NCI-H774 (cell line): ENCODE measurements at regions not wholly inside any gene's neighbourhood (a gene's known extent, or its start where the extent isn't known, plus 50 kb on each side); places are given as distances from the start of the nearest gene placed in this dataset.

Source experiments
- DNase-seq: peaks from one replicate; lab custom pipeline; 2025; lab: John Stamatoyannopoulos, UW

DNA sequence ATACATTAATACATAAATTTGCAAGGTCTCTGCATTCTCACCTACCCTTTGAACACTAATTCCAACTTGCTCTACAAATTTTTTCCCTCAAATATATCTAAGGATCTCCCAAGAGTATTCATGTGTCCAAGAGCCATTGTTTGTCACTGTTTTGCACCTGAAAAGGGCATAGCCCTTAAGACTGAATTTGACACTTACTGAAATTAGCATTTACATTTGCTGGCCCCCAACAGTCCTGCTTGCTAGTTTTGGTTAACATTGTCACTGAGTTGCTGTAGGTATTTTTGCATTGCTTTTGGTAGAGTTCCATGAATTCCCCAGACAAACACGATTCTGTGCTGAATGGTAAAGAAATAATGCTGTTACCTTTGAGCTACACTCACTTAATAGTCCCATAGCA lies 57.3 kb downstream of the KCNA4 start:
- DNase-seq: no peak

DNA sequence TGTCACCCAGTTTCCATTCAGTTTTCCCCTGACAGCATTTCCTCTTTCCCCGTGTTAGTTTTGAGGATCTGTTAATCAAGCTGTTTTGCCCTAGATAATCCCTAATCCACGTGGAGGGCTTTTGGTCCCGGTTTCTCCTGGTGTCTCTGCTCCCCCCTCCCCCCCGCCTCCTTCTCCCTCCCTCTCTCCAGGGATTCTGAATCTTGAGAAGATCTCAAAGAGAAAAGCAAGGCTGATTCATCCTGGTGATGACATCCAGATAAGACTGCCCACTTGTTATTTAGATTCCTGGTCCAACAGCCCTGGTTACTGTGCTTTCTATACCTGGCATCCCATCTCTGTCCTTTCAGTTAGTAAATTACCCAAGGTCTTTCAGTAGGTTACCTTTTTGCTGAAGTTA lies 59.4 kb downstream of the KCNA4 start:
- DNase-seq: no peak

DNA sequence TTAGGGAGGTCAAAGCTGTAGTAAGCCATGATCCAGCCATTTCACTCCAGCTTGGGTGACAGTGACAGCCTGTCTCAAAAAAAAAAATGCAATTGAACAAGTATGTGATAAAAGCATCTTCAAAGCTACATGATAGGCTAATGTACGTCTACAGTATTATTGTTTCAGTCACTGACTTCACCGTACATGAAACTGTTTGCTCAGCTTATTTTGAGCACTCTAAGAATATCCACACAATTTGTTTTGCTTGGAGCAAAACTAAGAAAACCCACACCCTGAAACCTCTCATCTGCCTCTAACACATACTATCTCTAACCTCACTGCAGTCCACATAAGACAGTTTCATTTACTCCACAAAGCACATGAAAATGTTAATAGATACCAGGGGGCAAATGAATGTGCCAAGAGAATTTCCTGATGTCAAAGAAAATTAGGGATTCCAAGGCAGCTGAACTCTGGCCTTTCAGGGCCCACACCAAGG lies 60.7 kb downstream of the KCNA4 start:
- no peak for DNase-seq

DNA sequence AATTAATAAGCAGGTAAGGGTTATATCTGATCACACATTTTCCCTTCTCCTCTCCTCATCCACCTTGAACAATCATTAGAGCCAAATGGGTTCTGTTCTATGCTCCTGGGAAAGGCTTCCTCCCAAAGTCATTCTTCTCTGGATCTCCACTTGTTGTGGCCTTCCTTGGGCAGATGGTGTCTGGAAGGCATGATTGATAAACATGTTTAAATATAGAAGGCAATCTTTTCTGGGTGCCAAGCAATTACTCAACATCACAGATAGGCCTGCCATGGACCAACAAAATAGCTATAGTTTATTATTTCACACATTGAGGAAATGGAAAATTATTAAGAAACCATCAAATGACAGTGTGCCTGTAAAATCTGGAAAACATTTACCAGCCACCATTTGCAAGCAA lies 73.5 kb downstream of the KCNA4 start:
- no peak for DNase-seq

DNA sequence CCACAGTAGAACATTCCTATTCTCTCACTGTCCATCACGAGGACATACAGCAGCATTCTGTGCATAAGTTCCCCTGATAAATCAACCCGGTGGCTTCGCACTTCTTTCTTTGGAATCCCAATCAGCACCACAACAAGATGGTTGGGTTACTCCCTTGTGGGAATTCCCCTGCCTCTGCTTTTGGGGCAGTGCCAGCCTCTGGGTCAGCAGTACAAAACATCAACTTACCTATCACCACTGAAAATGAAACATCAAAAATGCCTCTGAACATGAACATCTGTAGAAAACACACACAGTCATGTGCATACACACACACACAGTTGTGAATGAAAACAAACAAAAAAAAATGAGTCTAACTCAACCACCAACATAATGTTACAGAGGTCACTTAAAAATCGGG lies 79.3 kb downstream of the KCNA4 start:
- DNase-seq: no peak

DNA sequence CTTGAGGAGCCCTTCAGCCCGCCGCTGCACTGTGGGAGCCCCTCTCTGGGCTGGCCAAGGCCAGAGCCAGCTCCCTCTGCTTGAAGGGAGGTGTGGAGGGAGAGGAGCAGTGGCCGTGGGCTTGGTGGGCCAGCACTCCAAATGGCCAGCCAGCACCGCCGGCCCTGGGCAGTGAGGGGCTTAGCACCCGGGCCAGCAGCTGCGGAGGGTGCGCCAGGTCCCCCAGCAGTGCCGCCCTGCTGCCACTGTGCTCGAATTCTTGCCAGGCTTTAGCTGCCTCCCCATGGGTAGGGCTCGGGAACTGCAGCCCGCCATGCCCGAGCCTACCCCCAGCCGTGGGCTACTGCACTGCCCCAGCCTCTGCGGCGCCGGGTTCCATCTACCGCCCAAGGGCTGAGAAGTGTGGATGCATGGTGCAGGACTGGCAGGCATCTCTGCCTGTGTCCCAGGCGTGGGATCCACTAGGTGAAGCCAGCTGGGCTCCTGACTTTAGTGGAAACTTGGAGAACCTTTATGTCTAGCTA lies 82.7 kb downstream of the KCNA4 start:
- DNase-seq: no peak

DNA sequence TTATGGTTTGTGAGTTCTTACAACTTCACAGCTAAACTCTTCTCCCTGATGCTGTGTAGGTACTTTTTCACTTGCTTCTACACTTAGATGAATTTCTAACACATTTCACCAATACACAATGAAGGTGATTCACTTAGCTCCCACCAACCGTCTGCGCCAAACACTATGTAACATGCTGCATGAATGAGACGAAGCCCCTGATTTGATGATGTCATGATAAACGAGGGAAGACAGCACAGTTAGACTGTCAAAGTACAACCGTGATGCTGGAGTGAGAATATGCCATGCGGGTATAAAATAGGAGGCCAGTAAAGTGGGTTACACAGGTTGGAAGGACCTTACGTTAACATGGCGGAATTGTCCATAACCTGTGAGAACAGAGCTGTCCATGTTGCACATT lies 100.8 kb downstream of the KCNA4 start:
- no peak for DNase-seq

DNA sequence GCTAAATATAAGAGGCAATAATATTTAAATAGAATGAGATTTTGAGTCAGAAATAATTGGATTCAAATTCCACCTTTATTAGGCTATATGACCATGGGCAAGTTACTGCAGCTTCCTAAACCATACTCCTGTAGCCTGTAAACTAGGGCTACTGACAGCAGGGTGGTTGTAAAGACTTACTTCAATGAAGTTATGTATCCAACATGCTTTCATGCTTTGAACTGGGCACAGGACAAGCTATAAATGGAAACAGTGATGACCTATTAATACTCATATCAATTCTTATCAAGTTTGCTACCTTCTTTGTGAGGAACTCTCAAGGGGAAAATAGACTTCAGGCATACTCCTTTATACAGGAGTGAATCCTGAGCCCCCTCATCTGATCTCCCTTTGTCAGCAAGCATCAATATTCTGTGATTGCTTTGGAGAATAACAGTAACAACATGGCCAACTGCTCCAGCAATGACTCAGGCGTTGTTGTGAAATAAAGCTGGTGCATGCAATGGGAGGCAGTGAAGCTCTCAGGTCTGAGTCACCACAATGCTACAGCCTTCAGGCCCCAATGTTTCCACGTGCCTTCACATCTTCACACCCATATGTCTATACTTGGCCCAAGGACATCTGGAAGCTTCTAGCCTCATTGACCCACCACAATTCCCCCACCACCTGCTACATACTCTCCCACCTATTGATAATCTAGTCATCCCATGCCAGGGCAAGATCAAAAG lies 102.5 kb downstream of the KCNA4 start:
- DNase-seq: no peak

DNA sequence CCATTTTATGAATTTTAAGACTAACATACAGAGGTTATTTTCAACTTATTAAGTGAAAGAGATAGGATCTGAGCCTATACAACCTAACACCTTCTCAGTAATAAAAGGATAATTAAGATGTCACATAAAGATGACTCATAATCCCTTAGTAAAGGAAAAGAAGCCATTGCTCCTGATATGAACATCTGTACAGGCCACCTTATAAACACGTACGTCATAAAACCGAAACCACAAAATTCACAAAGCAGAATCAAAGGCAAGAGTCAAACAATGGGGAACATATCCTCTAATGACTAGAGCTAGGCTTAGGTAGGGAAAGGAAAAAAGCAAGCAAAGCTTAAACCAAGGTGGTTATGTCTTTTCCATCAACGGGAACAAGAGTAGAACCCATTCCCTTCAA lies 103.5 kb downstream of the KCNA4 start:
- DNase-seq: no peak

DNA sequence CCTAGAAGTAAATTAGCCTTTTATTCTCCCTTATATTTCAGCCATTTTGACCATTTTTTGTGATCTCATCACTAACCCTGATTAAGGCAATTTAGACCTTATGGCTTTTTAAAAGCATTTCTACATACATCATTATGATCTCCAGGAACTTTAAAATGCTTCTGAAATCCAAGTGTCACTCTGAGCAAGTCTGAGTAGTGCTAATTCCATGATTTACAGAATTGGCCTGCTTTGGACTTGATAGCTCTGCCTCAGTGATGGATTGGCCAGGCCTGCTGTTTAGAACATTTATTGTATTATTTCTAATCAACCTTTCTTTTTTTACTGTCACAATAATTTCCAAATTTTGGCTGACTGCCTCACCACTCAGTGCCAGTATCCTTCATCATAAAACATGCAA lies 116.4 kb downstream of the KCNA4 start:
- DNase-seq: no peak

DNA sequence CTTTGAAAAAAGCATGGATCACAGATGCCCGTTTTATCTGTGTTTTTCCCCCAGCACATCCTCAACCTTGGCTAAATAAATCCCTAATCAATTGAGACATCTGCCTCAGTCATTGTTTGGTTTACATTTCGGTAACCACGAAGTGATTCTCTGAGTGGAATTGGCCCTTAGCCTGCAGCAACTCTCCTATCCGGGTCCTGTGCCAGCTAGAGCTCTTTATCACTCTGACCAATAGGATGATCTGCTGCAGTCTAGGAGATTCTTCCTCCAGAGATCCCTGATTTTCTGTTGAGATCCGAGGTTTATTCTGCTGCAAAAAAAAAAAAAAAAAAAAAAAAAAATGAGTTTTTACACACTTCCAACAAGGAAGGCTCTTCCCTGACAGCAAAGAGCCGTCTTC lies 137.3 kb downstream of the KCNA4 start:
- no peak for DNase-seq

DNA sequence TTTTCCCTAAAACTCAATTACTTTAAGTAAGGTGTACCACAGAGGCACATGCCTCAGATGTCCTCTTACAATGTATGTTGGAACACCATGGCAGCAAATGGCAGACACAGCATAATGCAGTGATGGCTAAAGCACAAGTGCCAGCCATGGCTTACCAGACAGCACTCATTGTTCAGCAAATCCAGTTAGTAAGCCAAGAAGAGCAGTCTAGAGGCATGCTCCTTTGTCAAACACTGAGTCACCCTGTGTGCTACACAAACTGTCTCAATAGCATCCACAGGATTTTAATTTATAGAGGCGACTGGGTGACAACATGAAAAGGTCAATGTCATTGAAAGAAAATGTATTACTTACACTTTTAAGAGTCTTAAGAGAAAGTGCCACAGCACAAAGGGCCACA lies 140.6 kb downstream of the KCNA4 start:
- no peak for DNase-seq

DNA sequence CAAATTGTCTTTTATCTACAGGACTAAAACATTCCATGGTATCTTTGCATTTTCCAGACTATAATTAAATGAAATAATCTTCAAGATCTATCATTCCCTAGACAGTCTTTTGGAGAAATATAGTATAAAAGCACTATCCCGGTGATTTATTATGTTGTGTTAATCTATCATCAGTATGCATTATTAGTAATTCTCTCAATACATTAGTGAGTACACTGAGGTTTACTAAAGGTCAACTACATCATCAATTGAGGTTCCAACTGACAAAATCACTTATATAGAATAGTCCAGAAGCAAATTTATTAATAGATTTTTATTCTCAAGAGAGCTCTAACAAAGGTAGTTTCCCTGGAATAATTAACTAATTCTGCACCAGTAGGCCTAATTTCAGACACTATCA lies 169.6 kb downstream of the KCNA4 start:
- DNase-seq: no peak

DNA sequence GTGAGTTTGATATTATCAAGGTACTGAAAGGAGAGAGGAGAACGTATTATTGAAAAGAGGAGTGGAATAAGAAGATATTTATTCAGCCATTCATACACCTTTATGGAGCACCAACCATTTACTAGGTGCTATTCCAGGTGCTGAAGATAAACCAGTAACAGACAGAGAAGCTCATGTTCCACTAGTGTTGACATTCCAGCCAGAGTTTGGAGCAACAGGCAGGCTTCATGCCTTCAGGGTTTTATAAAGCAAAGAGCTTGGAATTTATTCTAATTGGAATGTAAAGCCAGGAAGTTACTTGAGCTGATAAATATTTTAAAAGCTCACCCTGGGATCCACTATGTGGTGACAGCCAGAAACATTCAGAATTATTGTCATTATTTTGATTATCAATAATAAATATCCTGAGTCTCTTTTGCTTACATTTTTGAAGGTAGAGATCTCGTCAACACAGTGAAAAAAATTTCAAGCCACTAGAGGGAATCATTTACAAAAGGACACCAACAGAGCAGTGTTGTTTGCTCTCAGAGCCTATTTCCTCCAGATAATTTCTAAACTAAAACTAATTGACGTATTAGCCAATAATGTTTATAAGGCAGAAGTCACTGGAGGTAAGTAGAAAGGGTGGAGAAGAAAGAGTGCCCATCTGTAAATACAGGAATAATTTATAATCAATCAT lies 172.0 kb downstream of the KCNA4 start:
- DNase-seq: no peak

DNA sequence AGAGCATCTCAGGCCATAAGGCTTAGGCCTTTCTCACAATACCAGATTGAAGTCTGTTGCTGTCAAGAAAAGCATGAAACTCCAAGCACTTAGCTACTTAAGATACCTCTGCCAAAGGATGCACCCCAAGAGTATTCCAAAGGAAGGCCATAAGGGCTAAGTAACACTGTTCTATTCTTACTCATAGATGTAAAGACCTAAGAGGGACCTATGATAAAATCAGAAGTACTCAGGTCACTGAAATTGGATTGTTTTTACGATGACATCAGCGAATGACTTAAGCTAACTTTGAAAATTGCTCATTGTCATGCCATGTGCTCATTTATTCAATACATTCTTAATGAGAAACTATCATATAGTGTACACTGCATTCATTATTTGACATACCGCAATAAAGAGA lies 172.8 kb downstream of the KCNA4 start:
- DNase-seq: no peak

DNA sequence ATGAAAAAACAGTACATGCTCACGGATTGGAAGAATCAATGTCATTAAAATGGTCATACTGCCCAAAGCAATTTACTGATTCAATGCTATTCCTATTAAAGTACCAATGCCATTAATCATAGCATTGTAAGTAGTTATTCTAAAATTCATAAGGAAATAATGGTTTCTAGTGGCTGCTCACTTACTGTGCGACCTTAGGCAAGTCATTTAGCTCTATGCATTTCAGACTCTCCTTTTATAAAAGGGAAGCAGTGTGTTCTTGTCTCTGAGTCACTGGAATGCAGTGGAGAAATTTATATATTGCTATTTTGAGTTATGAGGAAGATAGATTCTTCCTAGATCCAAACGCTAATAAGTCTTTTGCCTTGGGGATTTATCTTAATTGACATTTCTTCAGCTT lies 174.8 kb downstream of the KCNA4 start:
- DNase-seq: no peak

DNA sequence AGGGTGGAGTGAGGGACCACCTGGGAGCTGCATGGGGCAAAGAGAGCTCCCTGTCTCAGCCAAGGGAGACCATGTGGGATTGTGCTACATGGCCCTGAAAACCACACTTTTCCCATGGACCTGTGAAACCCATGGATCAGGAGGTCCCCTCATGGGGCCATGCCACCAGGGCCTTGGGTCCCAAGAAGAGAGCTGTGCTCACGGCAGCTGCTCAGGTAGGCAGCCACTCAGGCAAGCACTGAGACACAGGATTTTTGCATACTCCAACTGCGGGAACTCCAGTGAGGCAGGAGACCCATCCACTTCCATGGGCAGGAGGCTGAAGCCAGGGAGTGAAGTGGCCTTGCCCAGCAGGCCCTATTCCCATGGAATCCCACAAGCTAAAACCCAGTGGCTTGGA lies 190.0 kb downstream of the KCNA4 start:
- no peak for DNase-seq

DNA sequence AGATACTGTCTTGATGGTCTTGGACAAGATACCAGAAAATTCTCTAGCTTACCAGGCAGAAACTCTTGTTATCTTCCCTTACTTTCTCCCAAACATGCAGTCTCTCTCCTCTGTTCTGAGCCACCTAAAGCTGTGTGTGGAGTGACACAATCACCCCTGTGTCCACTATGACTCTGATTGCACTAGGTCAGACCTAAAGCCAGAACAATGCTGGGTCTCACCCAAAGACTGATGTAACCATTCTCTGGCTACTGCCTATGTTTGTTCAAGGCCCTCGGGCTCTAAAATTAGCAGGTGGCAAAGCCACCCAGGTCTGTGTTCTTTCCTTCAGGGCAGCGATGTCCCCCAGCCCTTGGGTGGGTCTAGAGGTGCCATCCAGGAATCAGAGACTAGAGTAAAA lies 200.5 kb downstream of the KCNA4 start:
- DNase-seq: no peak

DNA sequence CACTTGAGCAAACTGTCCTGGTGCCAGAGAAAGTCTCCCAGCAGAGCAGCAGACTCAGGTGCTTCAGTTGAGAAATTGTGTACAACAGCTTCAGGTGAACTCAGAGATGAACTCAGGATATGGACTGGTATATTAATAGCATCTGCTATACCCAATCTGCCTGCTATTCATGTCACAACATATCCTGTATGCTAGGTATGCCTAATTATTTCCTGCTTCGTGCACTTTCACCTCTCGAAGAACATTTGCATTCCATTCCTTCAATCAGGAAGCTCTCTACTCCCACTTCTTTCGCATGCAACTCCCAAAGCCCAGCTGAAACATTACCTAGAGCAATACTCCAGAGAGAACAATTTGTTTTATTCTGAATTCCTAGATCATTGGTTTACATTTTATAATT lies 207.7 kb downstream of the KCNA4 start:
- no peak for DNase-seq

DNA sequence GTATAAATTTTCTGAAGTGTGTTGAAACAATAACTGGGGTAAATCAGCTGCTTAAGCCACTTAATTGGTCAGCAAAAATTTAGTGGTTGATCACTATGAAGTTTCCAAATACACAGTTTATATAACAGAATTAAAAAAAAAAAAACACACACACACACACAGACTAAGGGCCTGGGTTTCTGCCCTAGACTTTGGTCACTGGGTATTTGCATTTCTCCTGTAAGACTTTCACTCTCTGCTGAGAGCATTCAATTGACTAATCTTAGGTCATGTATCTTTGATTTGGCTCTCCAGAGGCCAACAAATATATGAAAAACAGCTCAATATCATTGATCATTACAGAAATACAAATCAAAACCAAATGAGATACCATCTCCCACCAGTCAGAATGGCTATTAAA lies 214.3 kb downstream of the KCNA4 start:
- no peak for DNase-seq

DNA sequence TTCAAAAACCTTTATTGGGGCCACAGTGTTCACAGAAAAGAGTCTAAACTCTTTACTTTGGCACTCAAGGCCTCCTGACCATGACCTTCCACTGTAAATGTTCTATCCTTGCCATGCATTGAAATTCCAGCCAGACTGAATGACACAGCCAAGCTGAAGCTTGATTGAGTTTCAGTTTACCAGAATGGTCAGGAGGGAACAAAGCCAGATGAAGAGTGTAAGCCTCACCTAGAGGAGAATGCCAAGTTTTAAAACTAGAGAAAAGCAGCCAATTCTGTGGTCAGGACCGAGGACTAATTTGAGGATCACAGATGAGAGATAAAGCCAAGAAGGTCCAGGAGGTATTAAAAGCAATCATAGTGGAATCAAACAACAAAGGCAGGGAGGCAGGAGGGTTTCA lies 215.3 kb downstream of the KCNA4 start:
- no peak for DNase-seq

DNA sequence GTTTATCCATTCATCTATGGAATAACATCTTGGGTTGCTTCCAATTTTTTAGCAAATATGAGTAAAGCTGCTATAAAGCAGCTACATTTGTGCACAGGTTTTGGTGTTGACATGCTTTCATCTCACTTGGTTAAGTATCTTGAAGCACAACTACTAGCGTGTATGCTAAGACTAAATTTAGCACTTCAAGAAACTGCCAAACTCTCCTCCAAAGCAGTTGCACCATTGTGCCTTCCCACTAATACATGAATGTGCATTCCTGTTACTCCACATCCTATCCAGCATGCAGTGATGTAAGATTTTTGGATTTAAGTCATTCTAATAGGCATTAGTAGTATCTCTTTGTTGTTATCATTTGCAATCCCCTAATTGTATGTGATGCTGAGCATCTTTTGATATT lies 230.7 kb downstream of the KCNA4 start:
- DNase-seq: no peak

DNA sequence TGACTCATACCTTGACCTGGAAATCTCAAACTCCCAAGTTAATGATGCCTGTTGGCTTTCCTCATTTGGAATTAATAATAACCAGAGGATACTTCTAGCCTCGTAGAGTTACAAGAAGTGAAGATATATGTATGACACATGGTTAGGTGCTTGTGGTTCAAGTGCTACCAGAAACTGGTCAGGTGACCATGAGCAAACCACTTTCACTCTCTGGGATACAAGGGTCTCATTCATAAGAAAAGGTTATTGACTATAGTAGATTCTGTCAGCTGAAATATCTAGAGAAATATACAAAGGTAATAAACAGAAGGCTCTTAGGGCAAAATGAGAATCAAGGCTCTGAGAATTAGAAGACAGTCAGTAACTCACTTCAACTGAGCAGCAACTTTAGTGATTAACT lies 233.3 kb downstream of the KCNA4 start:
- no peak for DNase-seq

DNA sequence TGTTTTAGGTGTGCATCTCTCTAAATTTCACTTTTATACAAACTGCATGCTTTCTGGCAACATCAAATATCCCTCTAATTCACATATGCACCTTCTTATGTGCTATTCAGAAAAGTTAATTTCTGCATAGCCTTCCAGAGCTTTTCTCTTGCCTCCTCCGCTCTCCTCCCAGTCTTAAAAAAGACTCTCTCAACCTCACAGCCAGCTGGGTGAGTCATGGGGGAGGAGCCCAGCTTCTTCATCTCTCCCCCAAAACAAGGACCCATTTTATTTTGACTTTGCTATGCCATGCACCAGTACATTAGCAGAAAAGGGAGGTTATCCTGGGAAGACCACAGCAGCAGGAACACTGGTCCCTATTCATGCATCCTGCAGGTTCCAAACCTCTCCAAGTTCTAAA lies 234.4 kb downstream of the KCNA4 start:
- no peak for DNase-seq
